PC-3 (cell line): ENCODE measurements at regions not wholly inside any gene's neighbourhood (a gene's known extent, or its start where the extent isn't known, plus 50 kb on each side); places are given as distances from the start of the nearest gene placed in this dataset.

Experiments
- CTCF ChIP-seq: fragments of 300-600 bp; sonication (generic); conservative IDR thresholded peaks from 2 replicates; pipeline ENCODE4 v1.5.1; 2017; ENCODE audit warnings: antibody characterized with exemption, low read depth, mild to moderate bottlenecking, low read length
- EZH2phosphoT487 ChIP-seq: fragments of 300-600 bp; sonication (generic); IDR thresholded peaks from 2 replicates; pipeline ENCODE4 v1.6.1; 2018; ENCODE audit warnings: mild to moderate bottlenecking, antibody characterized with exemption, low read length, borderline replicate concordance

GRCh38 chr7:106421181-106421762, 136.5 kb upstream of the NAMPT start:
- TF ChIP-seq CTCF (no peak), EZH2phosphoT487 (no peak)
